SK-N-SH (cell line): ENCODE measurements at regions not wholly inside any gene's neighbourhood (a gene's known extent, or its start where the extent isn't known, plus 50 kb on each side); places are given as distances from the start of the nearest gene placed in this dataset.

Source experiments
- CTCF ChIA-PET: fragments of 300-600, 350-600 bp; formaldehyde crosslinking; extraction: SDS; loops from one replicate; lab custom pipeline; 2021; lab: Yijun Ruan, JAX
- POLR2A ChIA-PET: fragments of 350-600 bp; sonication (Branson Sonifier 250); formaldehyde crosslinking; extraction: SDS; loops from one replicate; lab custom pipeline; 2020; ENCODE audit warnings: antibody characterized with exemption, inconsistent platforms; lab: Yijun Ruan, JAX
- DNase-seq: peaks from one replicate; pipeline ENCODE4 v3.0.0; 2012
- H2AFZ ChIP-seq: fragments of 200-600 bp; sonication (generic); 2 replicates; pipeline ENCODE4 v1.8.1; 2016; ENCODE audit warnings: antibody characterized with exemption, mild to moderate bottlenecking, low read depth
- H3F3A ChIP-seq: fragments of 200-600 bp; sonication (generic); replicated peaks from 2 replicates; pipeline ENCODE3; 2016; ENCODE audit warnings: antibody characterized with exemption, mild to moderate bottlenecking; ENCODE audit not compliant: insufficient read depth
- H3K27ac ChIP-seq, 2 experiments: fragments of 200-500 bp in 1 of 2; fragments of 200-600 bp in 1 of 2; sonication (Bioruptor generic) in 1 of 2; sonication (generic), shearing (Covaris generic) in 1 of 2; 2 replicates each; pipeline versions ENCODE4 v1.5.1 to v1.6.1; 2014 to 2016; ENCODE audit warnings: low read depth in 2 of 2, inconsistent platforms in 1 of 2, low read length in 1 of 2, mild to moderate bottlenecking in 1 of 2, mixed read lengths in 1 of 2
- H3K27me3 ChIP-seq: fragments of 200-600 bp; sonication (generic), shearing (Covaris generic); 2 replicates; pipeline ENCODE4 v1.6.1; 2016; ENCODE audit warnings: mixed run types; ENCODE audit not compliant: insufficient read depth
- H3K36me3 ChIP-seq, 2 experiments: fragments of 200-500 bp in 1 of 2; fragments of 200-600 bp in 1 of 2; sonication (Bioruptor generic) in 1 of 2; sonication (generic) in 1 of 2; replicated peaks in 1 of 2; 2 replicates each; pipeline versions ENCODE3 to v1.5.1; 2014 to 2016; ENCODE audit warnings: low read length in 1 of 2, mild to moderate bottlenecking in 1 of 2; ENCODE audit not compliant: insufficient read depth in 2 of 2, control insufficient read depth in 1 of 2
- H3K4me1 ChIP-seq, 2 experiments: fragments of 200-500 bp in 1 of 2; fragments of 200-600 bp in 1 of 2; sonication (Bioruptor generic) in 1 of 2; sonication (generic), shearing (Covaris generic) in 1 of 2; 2 replicates each; pipeline versions ENCODE4 v1.5.1 to v1.6.1; 2014 to 2016; ENCODE audit warnings: low read depth in 1 of 2, low read length in 1 of 2, mixed run types in 1 of 2; ENCODE audit not compliant: insufficient read depth in 2 of 2, control insufficient read depth in 1 of 2
- H3K4me2 ChIP-seq: fragments of 200-600 bp; sonication (generic), shearing (Covaris generic); 2 replicates; pipeline ENCODE4 v1.6.1; 2017; ENCODE audit warnings: mixed run types
- H3K4me3 ChIP-seq, 2 experiments: fragments of 200-500 bp in 1 of 2; fragments of 200-600 bp in 1 of 2; sonication (Bioruptor generic) in 1 of 2; sonication (generic), shearing (Covaris generic) in 1 of 2; 2 replicates each; pipeline versions ENCODE4 v1.5.1 to v1.8.1; 2014 to 2016; ENCODE audit warnings: low read depth in 2 of 2, inconsistent platforms in 1 of 2, low read length in 1 of 2, mild to moderate bottlenecking in 1 of 2, mixed read lengths in 1 of 2, moderate library complexity in 1 of 2
- H3K79me2 ChIP-seq: fragments of 200-600 bp; sonication (generic); 2 replicates; pipeline ENCODE4 v1.8.1; 2017; ENCODE audit warnings: mild to moderate bottlenecking; ENCODE audit not compliant: insufficient read depth
- H3K9ac ChIP-seq: fragments of 200-600 bp; sonication (generic); 2 replicates; pipeline ENCODE4 v1.6.1; 2017; ENCODE audit warnings: mixed run types
- H3K9me2 ChIP-seq: fragments of 200-600 bp; sonication (generic); 2 replicates; pipeline ENCODE4 v1.6.1; 2017; ENCODE audit warnings: mixed run types
- H3K9me3 ChIP-seq: fragments of 200-600 bp; sonication (generic); 2 replicates; pipeline ENCODE4 v1.6.1; 2017; ENCODE audit warnings: mixed run types, mild to moderate bottlenecking, moderate library complexity
- H4K20me1 ChIP-seq: fragments of 200-600 bp; sonication (generic); 2 replicates; pipeline ENCODE4 v1.6.1; 2017; ENCODE audit warnings: mild to moderate bottlenecking, mixed run types; ENCODE audit not compliant: insufficient read depth
- CHD2 ChIP-seq: fragments of 150-350 bp; IDR thresholded peaks from 2 replicates; pipeline ENCODE4 v1.6.1; 2018; ENCODE audit warnings: low read length; ENCODE audit not compliant: partially characterized antibody
- ELF1 ChIP-seq: IDR thresholded peaks from 2 replicates; pipeline ENCODE4 v1.4.0; 2012
- EP300 ChIP-seq, 2 experiments: IDR thresholded peaks; 2 replicates each; pipeline versions ENCODE4 v1.4.0 to v1.6.1; 2012; ENCODE audit warnings: borderline replicate concordance in 1 of 2, low read depth in 1 of 2, low read length in 1 of 2
- EZH2phosphoT487 ChIP-seq: fragments of 200-600 bp; sonication (generic); IDR thresholded peaks from 2 replicates; pipeline ENCODE4 v1.6.1; 2017; ENCODE audit warnings: low read depth, mixed run types, mild to moderate bottlenecking, antibody characterized with exemption, moderate library complexity, borderline replicate concordance
- FOXM1 ChIP-seq: IDR thresholded peaks from 2 replicates; pipeline ENCODE4 v1.4.0; 2012; ENCODE audit warnings: low read depth, mild to moderate bottlenecking
- GABPA ChIP-seq: IDR thresholded peaks from 2 replicates; pipeline ENCODE4 v1.4.0; 2012; ENCODE audit warnings: low read depth, mild to moderate bottlenecking
- JUND ChIP-seq: IDR thresholded peaks from 2 replicates; pipeline ENCODE4 v1.4.0; 2012
- MAX ChIP-seq: IDR thresholded peaks from 2 replicates; pipeline ENCODE4 v1.4.0; 2012; ENCODE audit warnings: low read depth
- MEF2A ChIP-seq: IDR thresholded peaks from 2 replicates; pipeline ENCODE4 v1.4.0; 2012; ENCODE audit warnings: low read depth, borderline replicate concordance
- MXI1 ChIP-seq: IDR thresholded peaks from 2 replicates; pipeline ENCODE4 v1.6.1; 2012; ENCODE audit warnings: mild to moderate bottlenecking, low read depth, low read length, improper control_type of control experiment
- POLR2AphosphoS5 ChIP-seq: IDR thresholded peaks from 2 replicates; pipeline ENCODE4 v1.6.1; 2012; ENCODE audit warnings: low read depth, low read length
- RAD21 ChIP-seq: IDR thresholded peaks from 2 replicates; pipeline ENCODE4 v1.6.1; 2012; ENCODE audit warnings: mild to moderate bottlenecking, low read length
- RCOR1 ChIP-seq: fragments of 150-350 bp; IDR thresholded peaks from 2 replicates; pipeline ENCODE4 v1.6.1; 2017; ENCODE audit warnings: antibody characterized with exemption, low read length
- REST ChIP-seq: IDR thresholded peaks from 2 replicates; pipeline ENCODE4 v1.6.1; 2012; ENCODE audit warnings: mild to moderate bottlenecking, low read depth, low read length, moderate library complexity
- RXRA ChIP-seq: IDR thresholded peaks from 2 replicates; pipeline ENCODE4 v1.4.0; 2012; ENCODE audit warnings: low read depth, mild to moderate bottlenecking, borderline replicate concordance
- TCF12 ChIP-seq: IDR thresholded peaks from 2 replicates; pipeline ENCODE4 v1.4.0; 2012
- USF1 ChIP-seq: IDR thresholded peaks from 2 replicates; pipeline ENCODE4 v1.4.0; 2012; ENCODE audit warnings: low read depth, borderline replicate concordance
- USF2 ChIP-seq: fragments of 150-350 bp; IDR thresholded peaks from 2 replicates; pipeline ENCODE4 v1.6.1; 2017; ENCODE audit warnings: antibody characterized with exemption, low read length, low read depth, borderline replicate concordance
- ZBTB33 ChIP-seq: IDR thresholded peaks from 2 replicates; pipeline ENCODE4 v1.4.0; 2012; ENCODE audit warnings: low read depth, borderline replicate concordance
- WGBS: methylation state at CpG from one replicate; pipeline ENCODE4 v1.1.6; 2017; ENCODE audit warnings: low lambda C conversion rate; 5-methylcytosine and 5-hydroxymethylcytosine counted together

- Histone ChIP-seq H3K27me3 (no peaks in the 10 kb centered on the region), H3K36me3 (no peaks in the 10 kb centered on the region), H3K79me2 (no peaks in the 10 kb centered on the region), H3K27ac (no peak overlapping the region), H4K20me1 (no peaks in the 10 kb centered on the region), H3K4me2 (no peak overlapping the region), H3K9me2 (no peaks in the 10 kb centered on the region), H2AFZ (no peak overlapping the region), H3K4me3 (no peak overlapping the region), H3F3A (no peaks in the 10 kb centered on the region), H3K9ac (no peak overlapping the region), H3K9me3 (no peaks in the 10 kb centered on the region), H3K4me1 (peaks cover 8% of the 10 kb centered on the region in 2 experiments; a peak in 2 of 4 replicates)
- CTCF ChIA-PET: interaction anchor here (1.1 kb wide), 1 partner anchor 95 kb away, joined by 3 read pairs; no protein-coding TSS in a partner anchor
- TF ChIP-seq MEF2A: no peak
- TF ChIP-seq GABPA: no peak
- TF ChIP-seq REST: no peak
- TF ChIP-seq MXI1: no peak
- TF ChIP-seq MAX: no peak
- no peak for TF ChIP-seq RXRA
- no peak for TF ChIP-seq TCF12
- no peak for TF ChIP-seq EZH2phosphoT487
- no peak for TF ChIP-seq ZBTB33
- TF ChIP-seq POLR2AphosphoS5: no peak
- TF ChIP-seq EP300 (IDR thresholded peaks at IDR 0.05; ENCODE audit: borderline replicate concordance in 1 of 2, low read depth in 1 of 2, low read length in 1 of 2): no peak
- no peak for TF ChIP-seq USF1
- TF ChIP-seq USF2: no peak
- TF ChIP-seq JUND: no peak
- TF ChIP-seq RCOR1: no peak
- no peak for TF ChIP-seq CHD2
- TF ChIP-seq RAD21: no peak
- TF ChIP-seq FOXM1: no peak
- no peak for TF ChIP-seq ELF1
- no peak for DNase-seq
- WGBS: 75% methylated on average over 4 of the region's 4 CpGs
- POLR2A ChIA-PET: no interaction called here
These were observed 147.3 kb downstream of the WNT5A start for GRCh38 chr3:55339819-55340218.
